ENCODE measurements at regions not wholly inside any gene's neighbourhood (a gene's known extent, or its start where the extent isn't known, plus 50 kb on each side); places are given as distances from the start of the nearest gene placed in this dataset.

GRCh38 chr13:75013818-75014217 lies 468.2 kb downstream of the TBC1D4 start:
- TF ChIP-seq, protein P1, sequence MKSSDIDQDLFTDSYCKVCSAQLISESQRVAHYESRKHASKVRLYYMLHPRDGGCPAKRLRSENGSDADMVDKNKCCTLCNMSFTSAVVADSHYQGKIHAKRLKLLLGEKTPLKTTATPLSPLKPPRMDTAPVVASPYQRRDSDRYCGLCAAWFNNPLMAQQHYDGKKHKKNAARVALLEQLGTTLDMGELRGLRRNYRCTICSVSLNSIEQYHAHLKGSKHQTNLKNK (CRISPR knock-in tag; IDR thresholded peaks at IDR 0.05) = no peak
- TF ChIP-seq, protein P2, sequence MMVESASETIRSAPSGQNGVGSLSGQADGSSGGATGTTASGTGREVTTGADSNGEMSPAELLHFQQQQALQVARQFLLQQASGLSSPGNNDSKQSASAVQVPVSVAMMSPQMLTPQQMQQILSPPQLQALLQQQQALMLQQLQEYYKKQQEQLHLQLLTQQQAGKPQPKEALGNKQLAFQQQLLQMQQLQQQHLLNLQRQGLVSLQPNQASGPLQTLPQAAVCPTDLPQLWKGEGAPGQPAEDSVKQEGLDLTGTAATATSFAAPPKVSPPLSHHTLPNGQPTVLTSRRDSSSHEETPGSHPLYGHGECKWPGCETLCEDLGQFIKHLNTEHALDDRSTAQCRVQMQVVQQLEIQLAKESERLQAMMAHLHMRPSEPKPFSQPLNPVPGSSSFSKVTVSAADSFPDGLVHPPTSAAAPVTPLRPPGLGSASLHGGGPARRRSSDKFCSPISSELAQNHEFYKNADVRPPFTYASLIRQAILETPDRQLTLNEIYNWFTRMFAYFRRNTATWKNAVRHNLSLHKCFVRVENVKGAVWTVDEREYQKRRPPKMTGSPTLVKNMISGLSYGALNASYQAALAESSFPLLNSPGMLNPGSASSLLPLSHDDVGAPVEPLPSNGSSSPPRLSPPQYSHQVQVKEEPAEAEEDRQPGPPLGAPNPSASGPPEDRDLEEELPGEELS (CRISPR knock-in tag; IDR thresholded peaks at IDR 0.05) = no peak
- TF ChIP-seq PRRX2 (CRISPR knock-in tag; IDR thresholded peaks at IDR 0.05) = no peak
- TF ChIP-seq ETV6 (CRISPR knock-in tag; IDR thresholded peaks at IDR 0.05) = no peak
- no peak for TF ChIP-seq ATF3 (CRISPR knock-in tag; conservative IDR thresholded peaks at IDR 0.05)
- TF ChIP-seq CTCF (IDR thresholded peaks at IDR 0.05) = no peak
- no peak for TF ChIP-seq NFATC4 (CRISPR knock-in tag; IDR thresholded peaks at IDR 0.05)
- no peak for TF ChIP-seq JUN (CRISPR knock-in tag; IDR thresholded peaks at IDR 0.05)
- no peak for TF ChIP-seq ZNF532 (CRISPR knock-in tag; IDR thresholded peaks at IDR 0.05; ENCODE audit: borderline replicate concordance)
- no peak for TF ChIP-seq NR1H2 (CRISPR knock-in tag; IDR thresholded peaks at IDR 0.05)
- no peak for TF ChIP-seq ZNF671 (CRISPR knock-in tag; IDR thresholded peaks at IDR 0.05)
- no peak for TF ChIP-seq ZNF232 (CRISPR knock-in tag; IDR thresholded peaks at IDR 0.05)
- TF ChIP-seq, protein P3, sequence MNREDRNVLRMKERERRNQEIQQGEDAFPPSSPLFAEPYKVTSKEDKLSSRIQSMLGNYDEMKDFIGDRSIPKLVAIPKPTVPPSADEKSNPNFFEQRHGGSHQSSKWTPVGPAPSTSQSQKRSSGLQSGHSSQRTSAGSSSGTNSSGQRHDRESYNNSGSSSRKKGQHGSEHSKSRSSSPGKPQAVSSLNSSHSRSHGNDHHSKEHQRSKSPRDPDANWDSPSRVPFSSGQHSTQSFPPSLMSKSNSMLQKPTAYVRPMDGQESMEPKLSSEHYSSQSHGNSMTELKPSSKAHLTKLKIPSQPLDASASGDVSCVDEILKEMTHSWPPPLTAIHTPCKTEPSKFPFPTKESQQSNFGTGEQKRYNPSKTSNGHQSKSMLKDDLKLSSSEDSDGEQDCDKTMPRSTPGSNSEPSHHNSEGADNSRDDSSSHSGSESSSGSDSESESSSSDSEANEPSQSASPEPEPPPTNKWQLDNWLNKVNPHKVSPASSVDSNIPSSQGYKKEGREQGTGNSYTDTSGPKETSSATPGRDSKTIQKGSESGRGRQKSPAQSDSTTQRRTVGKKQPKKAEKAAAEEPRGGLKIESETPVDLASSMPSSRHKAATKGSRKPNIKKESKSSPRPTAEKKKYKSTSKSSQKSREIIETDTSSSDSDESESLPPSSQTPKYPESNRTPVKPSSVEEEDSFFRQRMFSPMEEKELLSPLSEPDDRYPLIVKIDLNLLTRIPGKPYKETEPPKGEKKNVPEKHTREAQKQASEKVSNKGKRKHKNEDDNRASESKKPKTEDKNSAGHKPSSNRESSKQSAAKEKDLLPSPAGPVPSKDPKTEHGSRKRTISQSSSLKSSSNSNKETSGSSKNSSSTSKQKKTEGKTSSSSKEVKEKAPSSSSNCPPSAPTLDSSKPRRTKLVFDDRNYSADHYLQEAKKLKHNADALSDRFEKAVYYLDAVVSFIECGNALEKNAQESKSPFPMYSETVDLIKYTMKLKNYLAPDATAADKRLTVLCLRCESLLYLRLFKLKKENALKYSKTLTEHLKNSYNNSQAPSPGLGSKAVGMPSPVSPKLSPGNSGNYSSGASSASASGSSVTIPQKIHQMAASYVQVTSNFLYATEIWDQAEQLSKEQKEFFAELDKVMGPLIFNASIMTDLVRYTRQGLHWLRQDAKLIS (CRISPR knock-in tag; IDR thresholded peaks at IDR 0.05; ENCODE audit: borderline replicate concordance) = no peak
- TF ChIP-seq, protein P4, sequence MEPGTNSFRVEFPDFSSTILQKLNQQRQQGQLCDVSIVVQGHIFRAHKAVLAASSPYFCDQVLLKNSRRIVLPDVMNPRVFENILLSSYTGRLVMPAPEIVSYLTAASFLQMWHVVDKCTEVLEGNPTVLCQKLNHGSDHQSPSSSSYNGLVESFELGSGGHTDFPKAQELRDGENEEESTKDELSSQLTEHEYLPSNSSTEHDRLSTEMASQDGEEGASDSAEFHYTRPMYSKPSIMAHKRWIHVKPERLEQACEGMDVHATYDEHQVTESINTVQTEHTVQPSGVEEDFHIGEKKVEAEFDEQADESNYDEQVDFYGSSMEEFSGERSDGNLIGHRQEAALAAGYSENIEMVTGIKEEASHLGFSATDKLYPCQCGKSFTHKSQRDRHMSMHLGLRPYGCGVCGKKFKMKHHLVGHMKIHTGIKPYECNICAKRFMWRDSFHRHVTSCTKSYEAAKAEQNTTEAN (CRISPR knock-in tag; IDR thresholded peaks at IDR 0.05) = no peak
- TF ChIP-seq NFE2L1 (CRISPR knock-in tag; IDR thresholded peaks at IDR 0.05) = no peak
- TF ChIP-seq, protein P5, sequence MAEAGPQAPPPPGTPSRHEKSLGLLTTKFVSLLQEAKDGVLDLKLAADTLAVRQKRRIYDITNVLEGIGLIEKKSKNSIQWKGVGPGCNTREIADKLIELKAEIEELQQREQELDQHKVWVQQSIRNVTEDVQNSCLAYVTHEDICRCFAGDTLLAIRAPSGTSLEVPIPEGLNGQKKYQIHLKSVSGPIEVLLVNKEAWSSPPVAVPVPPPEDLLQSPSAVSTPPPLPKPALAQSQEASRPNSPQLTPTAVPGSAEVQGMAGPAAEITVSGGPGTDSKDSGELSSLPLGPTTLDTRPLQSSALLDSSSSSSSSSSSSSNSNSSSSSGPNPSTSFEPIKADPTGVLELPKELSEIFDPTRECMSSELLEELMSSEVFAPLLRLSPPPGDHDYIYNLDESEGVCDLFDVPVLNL (CRISPR knock-in tag; IDR thresholded peaks at IDR 0.05; ENCODE audit: borderline replicate concordance, low read depth) = no peak
- no peak for TF ChIP-seq USF1 (CRISPR knock-in tag; IDR thresholded peaks at IDR 0.05)
- CTCF ChIA-PET = no interaction called here
- Mint-ChIP-seq H3K9me3 (no peaks in the 10 kb centered on the region), H3K27me3 (ENCODE audit: low read depth) (no peaks in the 10 kb centered on the region), H3K27ac (no peak overlapping the region), H3K36me3 (no peaks in the 10 kb centered on the region), H3K4me1 (peaks cover 7% of the 10 kb centered on the region), H3K4me3 (no peak overlapping the region)
- DNase-seq (ENCODE audit: low spot score) (no peak), ATAC-seq (no peak)
- POLR2A ChIA-PET = no interaction called here

Measured in WTC11 (cell line).